K562 (cell line): ENCODE measurements at regions not wholly inside any gene's neighbourhood (a gene's known extent, or its start where the extent isn't known, plus 50 kb on each side); places are given as distances from the start of the nearest gene placed in this dataset.

Experiments
- ATAC-seq: fragments of 200-7000 bp; cut with Tn5 transposase; 3 replicates; pipeline ENCODE4 v1.9.1; 2020; ENCODE audit warnings: moderate library complexity
- BruUV-seq: library from RNA; stranded (reverse); fragments of 400-500 nt; replicated peaks from 2 replicates; lab custom pipeline; 2021; lab: Mats Ljungman, UMichigan
- CTCF ChIA-PET: fragments of 300-600 bp; formaldehyde crosslinking; extraction: SDS; loops from one replicate; lab custom pipeline; 2021; ENCODE audit warnings: low intra/inter-chr PET ratio; lab: Yijun Ruan, JAX
- POLR2A ChIA-PET: fragments of 300-600, 350-650 bp; sonication (Branson Sonifier 250); formaldehyde crosslinking; extraction: SDS; loops from one replicate; lab custom pipeline; 2021; ENCODE audit warnings: antibody characterized with exemption, inconsistent platforms; lab: Yijun Ruan, JAX
- DNase-seq, 4 experiments: peaks; one replicate each; pipeline versions ENCODE4 v3.0.0 to v3.0.0-alpha.2; 2011 to 2018; ENCODE audit warnings: low spot score in 3 of 4, mixed read lengths in 3 of 4; ENCODE audit errors: extremely low read depth in 1 of 4
- FAIRE-seq: peaks from 2 replicates; lab custom pipeline; 2011; peaks lifted over from hg19 to GRCh38; lab: Jason Lieb, UNC
- H2AFZ ChIP-seq: 2 replicates; pipeline ENCODE4 v1.6.0; 2011; ENCODE audit warnings: low read depth, low read length, control low read depth, inconsistent platforms
- H3K27ac ChIP-seq: fragments of 200-600 bp; 3 replicates; pipeline ENCODE4 v1.8.0; 2011; ENCODE audit warnings: low read depth, mild to moderate bottlenecking, control low read depth, inconsistent platforms, low read length, moderate library complexity, mixed read lengths; ENCODE audit errors: extremely low read depth
- H3K27me3 ChIP-seq, 2 experiments: fragments of 300-600 bp in 1 of 2; 2 replicates in 1 of 2; 3 replicates in 1 of 2; pipeline versions ENCODE4 v1.6.0 to v1.8.0; 2011; ENCODE audit warnings: inconsistent platforms in 2 of 2, low read length in 2 of 2, mild to moderate bottlenecking in 1 of 2, mixed read lengths in 1 of 2, moderate library complexity in 1 of 2; ENCODE audit not compliant: control insufficient read depth in 2 of 2, insufficient read depth in 2 of 2
- H3K36me3 ChIP-seq: fragments of 300-600 bp; 3 replicates; pipeline ENCODE4 v1.8.0; 2011; ENCODE audit warnings: mild to moderate bottlenecking, low read length, inconsistent platforms; ENCODE audit not compliant: control insufficient read depth, insufficient read depth
- H3K4me1 ChIP-seq, 2 experiments: fragments of 200-600 bp in 1 of 2; replicated peaks in 1 of 2; 2 replicates in 1 of 2; 3 replicates in 1 of 2; pipeline versions ENCODE4 v1.5.1 to v1.8.0; 2011; ENCODE audit warnings: inconsistent platforms in 2 of 2, low read length in 2 of 2, mild to moderate bottlenecking in 1 of 2, mixed read lengths in 1 of 2, moderate library complexity in 1 of 2; ENCODE audit not compliant: control insufficient read depth in 2 of 2, insufficient read depth in 2 of 2
- H3K4me2 ChIP-seq: 2 replicates; pipeline ENCODE4 v1.6.1; 2011; ENCODE audit warnings: low read length, control low read depth, inconsistent platforms, mixed read lengths; ENCODE audit not compliant: insufficient read depth
- H3K4me3 ChIP-seq: fragments of 200-600 bp; sonication (generic), shearing (Covaris generic); 2 replicates; pipeline ENCODE4 v1.5.1; 2016; ENCODE audit warnings: control low read depth, inconsistent platforms
- H3K79me2 ChIP-seq: fragments of 200-600 bp; 3 replicates; pipeline ENCODE4 v1.8.0; 2011; ENCODE audit warnings: low read length, inconsistent platforms; ENCODE audit not compliant: control insufficient read depth, insufficient read depth
- H3K9ac ChIP-seq, 2 experiments: 2 replicates each; pipeline versions ENCODE4 v1.6.0 to v1.6.1; 2011; ENCODE audit warnings: low read depth in 2 of 2, low read length in 2 of 2, control low read depth in 1 of 2, inconsistent platforms in 1 of 2, mild to moderate bottlenecking in 1 of 2, mixed read lengths in 1 of 2; ENCODE audit not compliant: insufficient read depth in 1 of 2
- H3K9me1 ChIP-seq: one replicate; pipeline ENCODE4 v1.6.0; 2011; ENCODE audit warnings: inconsistent platforms, mild to moderate bottlenecking, low read length, moderate library complexity; ENCODE audit not compliant: control insufficient read depth, insufficient read depth
- H3K9me3 ChIP-seq: replicated peaks from 2 replicates; pipeline ENCODE4 v1.5.1; 2011; ENCODE audit warnings: low read depth, low read length, inconsistent platforms; ENCODE audit not compliant: control insufficient read depth, insufficient read depth
- H4K20me1 ChIP-seq: replicated peaks from 2 replicates; pipeline ENCODE4 v1.6.1; 2011; ENCODE audit warnings: low read length, inconsistent platforms, mixed read lengths; ENCODE audit not compliant: control insufficient read depth, insufficient read depth
- ATF1 ChIP-seq, 2 experiments: fragments of 450-650 bp in 1 of 2; IDR thresholded peaks; 2 replicates each; pipeline ENCODE4 v1.6.1; 2016; ENCODE audit warnings: missing compliant biosample characterization in 1 of 2, missing genetic modification characterization in 1 of 2
- DPF2 ChIP-seq: fragments of 450-650 bp; IDR thresholded peaks from 2 replicates; pipeline ENCODE4 v1.6.1; 2016
- HDAC6 ChIP-seq: IDR thresholded peaks from 2 replicates; pipeline ENCODE4 v1.6.1; 2012; ENCODE audit warnings: low read depth, mild to moderate bottlenecking, control low read depth, inconsistent platforms, low read length, moderate library complexity
- MTA3 ChIP-seq: fragments of 450-650 bp; formaldehyde crosslinking; IDR thresholded peaks from 2 replicates; pipeline ENCODE4 v1.6.1; 2017; ENCODE audit warnings: mild to moderate bottlenecking, borderline replicate concordance
- POLR2AphosphoS5 ChIP-seq: IDR thresholded peaks from 2 replicates; pipeline ENCODE4 v1.6.1; 2011; ENCODE audit warnings: mild to moderate bottlenecking, low read depth, low read length, moderate library complexity; ENCODE audit not compliant: control insufficient read depth, insufficient read depth
- XRCC4 ChIP-seq: IDR thresholded peaks from one replicate; pipeline ENCODE4 v1.6.1; 2011; ENCODE audit not compliant: insufficient read depth, insufficient read length; ENCODE audit errors: extremely low read depth
- ZNF311 ChIP-seq: fragments of 250-450 bp; sonication (Bioruptor Pico); IDR thresholded peaks from 2 replicates; pipeline ENCODE4 v1.4.0; 2020; ENCODE audit warnings: mild to moderate bottlenecking, moderate library complexity
- ZNF316 ChIP-seq: fragments of 450-650 bp; IDR thresholded peaks from 2 replicates; pipeline ENCODE4 v1.6.1; 2016
- WGBS: fragments of 100-300 bp; shearing (Covaris generic); methylation state at CpG from one replicate; pipeline ENCODE4 v1.1.6; 2016; ENCODE audit warnings: low coverage, mixed read lengths; ENCODE audit not compliant: insufficient coverage; ENCODE audit errors: missing lambda C conversion rate; 5-methylcytosine and 5-hydroxymethylcytosine counted together
- in situ Hi-C: fragments of 300-500 bp; cut with MboI; formaldehyde crosslinking; loops from 4 replicates; pipeline ENCODE4 v1.15.0; 2018; ENCODE audit warnings: inconsistent platforms, mixed read lengths
- intact Hi-C: fragments of 100-400 bp; cut with micrococcal nuclease; formaldehyde crosslinking; loops from 2 replicates; pipeline ENCODE4 v1.14.2; 2022

DNA sequence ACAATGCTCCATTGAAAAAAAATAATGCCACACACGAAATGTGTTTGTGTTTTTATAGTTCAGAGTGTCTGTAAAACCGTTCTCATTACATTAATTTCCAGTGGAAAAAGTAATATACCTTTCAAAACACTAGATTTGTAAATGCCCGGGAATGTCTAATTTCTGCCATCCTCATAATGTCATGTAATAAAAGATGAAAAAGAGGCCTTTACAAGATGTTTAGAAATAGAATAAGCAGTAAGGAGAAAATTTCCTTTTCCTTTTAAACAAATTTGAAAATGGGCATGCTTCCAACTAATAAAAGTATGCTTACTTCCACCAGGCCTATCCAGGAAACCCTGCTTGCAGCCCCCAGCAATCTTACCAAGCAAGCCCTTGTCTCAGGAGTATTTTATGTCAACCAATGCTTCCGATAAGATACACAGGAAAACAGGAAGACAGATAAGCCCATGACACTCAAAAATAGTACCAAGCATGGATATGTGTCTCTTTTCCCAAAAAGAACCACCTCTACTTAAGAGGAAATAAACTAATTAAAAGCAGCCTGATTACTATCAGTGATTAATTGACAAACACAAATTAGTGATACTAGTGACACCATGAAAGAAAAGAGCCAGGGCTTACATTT lies 894.7 kb upstream of the INTU start (continued):
- peak; percentile 55; the same call in 1 of the 2 replicates for TF ChIP-seq POLR2AphosphoS5
- TF ChIP-seq, all 486 proteins: peak for 61

DNA sequence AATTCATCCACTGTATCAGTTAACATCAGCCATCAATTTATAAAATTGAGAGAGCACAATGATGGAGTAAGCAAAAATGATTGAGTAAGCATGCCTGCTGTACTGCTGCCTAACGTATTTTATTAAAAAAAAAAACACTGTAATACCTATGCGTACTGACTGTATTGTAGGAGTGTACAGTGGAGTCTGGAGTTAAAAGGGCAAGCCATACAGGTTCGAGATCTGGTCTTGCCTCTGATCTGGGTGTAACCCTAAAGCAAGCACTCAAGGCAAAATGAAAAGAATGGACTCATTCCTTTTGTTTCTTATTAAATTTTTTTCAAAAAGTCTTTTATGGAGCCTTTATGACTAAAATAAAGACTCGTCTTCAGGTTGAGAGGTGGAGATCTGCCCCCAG lies 894.2 kb upstream of the INTU start:
- Histone ChIP-seq H3K27ac (peak overlapping the region; percentile 78), H3K27me3 (no peaks in the 10 kb centered on the region), H3K4me2 (peak overlapping the region; percentile 57; the same call in 1 of the 2 replicates), H3K4me1 (peaks cover 0 to 42% of the 10 kb centered on the region in 2 experiments; a peak in 4 of 5 replicates), H3K9ac (peak overlapping the region in 1 of 2 experiments; percentile 57; a peak in 2 of 4 replicates), H2AFZ (no peak overlapping the region), H3K36me3 (no peaks in the 10 kb centered on the region), H3K4me3 (no peak overlapping the region), H4K20me1 (no peaks in the 10 kb centered on the region), H3K79me2 (peaks cover 94% of the 10 kb centered on the region), H3K9me1 (no peaks in the 10 kb centered on the region), H3K9me3 (no peaks in the 10 kb centered on the region)
- DNase-seq, result peak in 2 of 4 experiments; percentile 25 to 55
- peak; percentile 15 for FAIRE-seq
- CTCF ChIA-PET, result no interaction called here
- intact Hi-C loops (loop anchor here (5.0 kb wide), 1 partner anchor 114 kb away; no protein-coding TSS in a partner anchor), in situ Hi-C loops (no loop called here)
- WGBS, result 0% methylated on average over 4 of the region's 4 CpGs
- ATAC-seq, result peak; percentile 37
- 0 out of 2 replicates have a peak, but pooled peaks have one; percentile 8 for TF ChIP-seq DPF2
- no peak for TF ChIP-seq HDAC6
- TF ChIP-seq XRCC4, result no peak
- peak; percentile 34; the same call in 1 of the 2 replicates for TF ChIP-seq ZNF316
- no peak for TF ChIP-seq ATF1 (CRISPR knock-in tag; IDR thresholded peaks at IDR 0.05)
- 0 out of 2 replicates have a peak, but pooled peaks have one; percentile 34 for TF ChIP-seq ATF1 (tag; IDR thresholded peaks at IDR 0.05)
- TF ChIP-seq MTA3, result 0 out of 2 replicates have a peak, but pooled peaks have one; percentile 5
- TF ChIP-seq ZNF311 (CRISPR knock-in tag), result 0 out of 2 replicates have a peak, but pooled peaks have one; percentile 21
- BruUV-seq, result no TSS peak
- POLR2A ChIA-PET, result no interaction called here
